ENCODE measurements at regions not wholly inside any gene's neighbourhood (a gene's known extent, or its start where the extent isn't known, plus 50 kb on each side); places are given as distances from the start of the nearest gene placed in this dataset.
"Not testable (repeated sequence)": the region's sequence is repeated elsewhere in the genome, so short reads cannot be mapped to it uniquely, and the experiment has no call there.

- TF ChIP-seq ZNF449 (CRISPR knock-in tag; IDR thresholded peaks at IDR 0.05) (no peak), NCOA6 (IDR thresholded peaks at IDR 0.05) (no peak), TCF3 (CRISPR knock-in tag; IDR thresholded peaks at IDR 0.05) (no peak), NCOR1 (IDR thresholded peaks at IDR 0.05) (no peak), KDM5B (IDR thresholded peaks at IDR 0.05; ENCODE audit: insufficient replicate concordance, low read depth, low read length) (no peak)
These were observed 213.6 kb upstream of the KCNN2 start (continued) for GRCh38 chr5:114148253-114148652.

GRCh38 chr5:114148728-114149127 lies 213.1 kb upstream of the KCNN2 start:
- H3K27ac ChIP-seq (ENCODE audit: extremely low read depth, low read depth, low read length); in situ Hi-C loops (cut with MboI); H3K79me2 ChIP-seq (ENCODE audit: control insufficient read depth, insufficient read depth, low read length); H3K9me3 ChIP-seq (replicated peaks; ENCODE audit: control insufficient read depth, insufficient read depth, low read depth, low read length); intact Hi-C loops (cut with micrococcal nuclease); H2AFZ ChIP-seq (ENCODE audit: low read depth, low read length); FAIRE-seq; CTCF ChIA-PET (ENCODE audit: low intra/inter-chr PET ratio); H3K4me2 ChIP-seq (ENCODE audit: insufficient read depth, low read length); H3K36me3 ChIP-seq (ENCODE audit: control insufficient read depth, insufficient read depth, low read length); H3K9ac ChIP-seq (ENCODE audit: insufficient read depth in 1 of 2, low read depth in 2 of 2, low read length in 2 of 2); ATAC-seq; H3K27me3 ChIP-seq (ENCODE audit: control insufficient read depth in 2 of 2, insufficient read depth in 2 of 2, low read length in 2 of 2); H4K20me1 ChIP-seq (replicated peaks; ENCODE audit: control insufficient read depth, insufficient read depth, low read length); BruUV-seq (replicated peaks); H3K4me1 ChIP-seq (replicated peaks in 1 of 2; ENCODE audit: control insufficient read depth in 2 of 2, insufficient read depth in 2 of 2, low read length in 2 of 2); POLR2A ChIA-PET; H3K9me1 ChIP-seq (ENCODE audit: control insufficient read depth, insufficient read depth, low read length); DNase-seq (ENCODE audit: extremely low read depth in 1 of 4, low spot score in 3 of 4); H3K4me3 ChIP-seq: not testable (repeated sequence)
- 0% methylated on average over 3 of the region's 3 CpGs for WGBS (ENCODE audit: insufficient coverage, low coverage, missing lambda C conversion rate)
